ENCODE measurements at regions not wholly inside any gene's neighbourhood (a gene's known extent, or its start where the extent isn't known, plus 50 kb on each side); places are given as distances from the start of the nearest gene placed in this dataset.

DNA sequence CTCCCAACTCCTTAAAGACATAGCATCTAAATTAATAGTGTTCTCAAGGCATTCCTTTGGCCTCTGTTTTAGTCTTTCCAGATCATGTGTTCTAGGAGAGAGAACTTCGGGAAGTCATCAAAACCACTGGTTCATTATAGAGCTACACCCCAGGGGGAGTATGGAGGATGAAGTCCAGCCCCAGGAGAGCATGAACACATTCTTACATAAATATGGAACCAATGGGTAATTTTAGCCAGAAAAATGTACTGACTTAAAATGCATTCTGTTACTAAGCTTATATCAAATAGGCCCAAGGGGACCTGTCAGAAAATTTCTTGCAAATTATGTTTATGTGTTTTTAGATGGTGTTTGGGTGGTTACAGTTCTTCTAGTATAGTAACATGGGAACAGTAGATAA lies 165.2 kb downstream of the NTMT2 start:
- TF ChIP-seq, protein P1, sequence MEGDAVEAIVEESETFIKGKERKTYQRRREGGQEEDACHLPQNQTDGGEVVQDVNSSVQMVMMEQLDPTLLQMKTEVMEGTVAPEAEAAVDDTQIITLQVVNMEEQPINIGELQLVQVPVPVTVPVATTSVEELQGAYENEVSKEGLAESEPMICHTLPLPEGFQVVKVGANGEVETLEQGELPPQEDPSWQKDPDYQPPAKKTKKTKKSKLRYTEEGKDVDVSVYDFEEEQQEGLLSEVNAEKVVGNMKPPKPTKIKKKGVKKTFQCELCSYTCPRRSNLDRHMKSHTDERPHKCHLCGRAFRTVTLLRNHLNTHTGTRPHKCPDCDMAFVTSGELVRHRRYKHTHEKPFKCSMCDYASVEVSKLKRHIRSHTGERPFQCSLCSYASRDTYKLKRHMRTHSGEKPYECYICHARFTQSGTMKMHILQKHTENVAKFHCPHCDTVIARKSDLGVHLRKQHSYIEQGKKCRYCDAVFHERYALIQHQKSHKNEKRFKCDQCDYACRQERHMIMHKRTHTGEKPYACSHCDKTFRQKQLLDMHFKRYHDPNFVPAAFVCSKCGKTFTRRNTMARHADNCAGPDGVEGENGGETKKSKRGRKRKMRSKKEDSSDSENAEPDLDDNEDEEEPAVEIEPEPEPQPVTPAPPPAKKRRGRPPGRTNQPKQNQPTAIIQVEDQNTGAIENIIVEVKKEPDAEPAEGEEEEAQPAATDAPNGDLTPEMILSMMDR (IDR thresholded peaks at IDR 0.05): no peak
- TF ChIP-seq POLR2A (IDR thresholded peaks at IDR 0.05): no peak

All from right lobe of liver (tissue), 4 donors.